Inferior parietal cortex (tissue), 1 donor: ENCODE measurements at regions not wholly inside any gene's neighbourhood (a gene's known extent, or its start where the extent isn't known, plus 50 kb on each side); places are given as distances from the start of the nearest gene placed in this dataset.

Experiments used
- DNase-seq: peaks from one replicate; pipeline ENCODE4 v3.0.0-alpha.2; 2016; ENCODE audit errors: extremely low spot score

DNA sequence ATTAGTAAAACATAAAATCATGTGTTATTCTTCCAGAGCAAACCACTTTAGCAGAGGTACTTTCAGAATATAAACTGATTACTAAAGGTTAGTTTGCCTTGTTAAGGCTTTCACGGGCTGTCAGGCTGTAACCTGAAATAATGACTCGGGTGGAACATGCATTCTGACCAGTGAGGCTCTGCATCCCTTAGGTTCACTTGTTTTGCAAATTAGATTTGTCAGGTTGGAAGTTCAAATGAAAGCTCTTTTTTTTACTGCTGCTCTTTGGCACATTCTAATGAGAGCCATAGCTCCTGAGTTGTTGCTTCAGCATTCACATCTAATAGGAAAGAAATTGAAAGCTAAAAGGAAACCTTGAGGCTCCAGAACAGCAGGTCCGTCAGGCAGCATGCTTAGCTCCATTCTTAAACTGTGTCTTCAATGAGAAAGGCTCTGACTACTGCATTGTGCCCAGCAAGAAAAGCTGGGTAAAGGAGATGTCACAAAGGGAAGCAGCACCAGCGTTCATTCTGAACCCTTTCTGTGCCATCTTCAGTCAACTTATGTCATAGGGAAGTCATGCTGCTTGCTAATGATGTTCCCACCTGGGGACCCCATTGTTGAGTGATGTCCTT lies 445.5 kb upstream of the FBXO33 start:
- DNase-seq, result no peak

DNA sequence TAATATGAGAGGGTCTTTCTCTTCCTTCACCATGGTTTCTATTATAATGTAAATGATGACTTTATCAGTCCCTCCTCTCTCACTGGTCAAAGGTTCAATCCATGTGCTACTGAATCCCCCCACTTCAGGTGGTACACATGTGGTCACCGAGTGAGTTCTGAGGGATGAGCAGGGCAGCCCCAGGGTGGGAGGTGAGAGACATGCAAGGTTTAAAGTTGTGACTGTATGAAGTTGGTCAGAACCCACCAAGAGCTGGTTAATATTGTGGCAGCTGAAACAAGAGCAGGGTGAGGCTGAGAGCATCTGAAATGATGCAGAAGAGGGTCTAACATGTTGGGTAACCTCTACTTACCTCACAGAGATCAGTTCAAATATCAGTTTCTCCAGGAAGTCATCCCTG lies 444.7 kb upstream of the FBXO33 start:
- no peak for DNase-seq

DNA sequence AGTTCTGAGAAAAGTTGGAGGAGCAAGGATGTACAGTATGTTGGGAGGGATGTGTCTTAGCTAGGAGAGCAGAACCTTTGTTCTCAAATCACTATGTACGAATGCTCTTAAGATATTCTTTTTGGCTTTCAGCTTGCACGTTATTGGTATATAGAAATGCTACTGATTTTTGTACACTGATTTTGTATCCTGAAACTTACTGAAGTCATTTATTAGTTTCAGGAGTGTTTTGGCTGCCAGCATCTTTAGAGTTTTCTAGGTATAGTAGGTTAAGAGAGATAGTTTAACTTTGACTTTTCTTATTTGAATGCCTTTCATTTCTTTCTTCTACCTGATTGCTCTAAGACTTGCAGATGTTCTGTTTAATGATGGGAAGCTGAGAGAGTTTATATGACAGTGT lies 442.8 kb upstream of the FBXO33 start:
- no peak for DNase-seq

DNA sequence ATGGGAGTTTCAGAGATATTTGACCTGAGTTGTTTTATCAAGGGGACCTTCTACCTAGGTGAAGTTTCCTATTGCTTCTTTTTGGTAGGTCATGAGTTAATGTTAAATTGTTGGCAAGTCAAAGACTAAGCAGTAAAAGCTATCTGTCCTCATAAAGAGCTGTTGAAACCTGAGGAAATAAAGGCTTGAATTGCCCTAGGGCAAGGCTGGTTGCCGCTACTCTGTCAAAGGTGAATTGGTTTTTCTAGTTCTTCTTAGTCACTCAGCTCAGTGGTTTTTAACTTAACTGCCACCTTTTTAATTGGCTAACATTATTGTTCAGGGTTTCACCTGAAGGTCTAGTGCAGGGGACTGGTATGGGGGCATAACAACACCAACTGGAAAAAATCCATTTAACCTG lies 441.6 kb upstream of the FBXO33 start:
- DNase-seq, result no peak

DNA sequence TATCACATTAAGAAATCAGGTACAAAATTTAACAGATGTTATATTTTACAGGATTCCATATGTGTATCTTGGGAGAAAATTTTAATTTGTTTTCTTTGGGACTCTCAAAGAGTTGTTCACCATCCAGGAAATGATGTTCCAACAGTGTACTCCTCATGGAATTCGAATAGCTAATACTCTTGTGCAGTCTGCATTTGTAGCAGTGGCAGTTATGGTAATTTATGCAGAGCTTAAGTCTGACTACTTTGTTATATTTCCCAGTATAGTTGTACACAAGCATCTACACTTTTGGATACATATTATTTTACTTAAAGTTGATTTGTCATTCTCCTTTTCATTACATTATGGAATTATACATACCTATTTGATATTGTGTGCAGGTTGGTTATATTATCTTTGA lies 436.7 kb upstream of the FBXO33 start:
- no peak for DNase-seq

DNA sequence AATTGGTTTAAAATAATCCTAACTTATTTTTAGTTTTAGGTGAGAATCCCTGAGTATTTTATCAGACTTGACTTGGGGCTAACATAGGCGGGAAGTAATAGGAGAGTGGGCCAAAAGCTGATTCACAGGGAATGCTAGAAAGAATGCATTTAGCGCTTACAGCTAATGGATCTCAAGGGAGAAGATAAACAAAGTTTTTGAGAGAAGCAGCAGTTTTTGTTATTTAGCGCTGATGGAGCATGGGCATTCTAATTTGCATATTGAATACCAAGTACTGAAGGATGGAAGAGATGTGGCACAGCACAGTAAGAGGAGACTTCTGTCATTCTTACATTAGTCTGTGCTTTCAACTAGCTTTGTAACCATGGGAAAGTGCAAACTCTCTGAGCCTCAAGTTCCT lies 436.0 kb upstream of the FBXO33 start:
- DNase-seq, result no peak

DNA sequence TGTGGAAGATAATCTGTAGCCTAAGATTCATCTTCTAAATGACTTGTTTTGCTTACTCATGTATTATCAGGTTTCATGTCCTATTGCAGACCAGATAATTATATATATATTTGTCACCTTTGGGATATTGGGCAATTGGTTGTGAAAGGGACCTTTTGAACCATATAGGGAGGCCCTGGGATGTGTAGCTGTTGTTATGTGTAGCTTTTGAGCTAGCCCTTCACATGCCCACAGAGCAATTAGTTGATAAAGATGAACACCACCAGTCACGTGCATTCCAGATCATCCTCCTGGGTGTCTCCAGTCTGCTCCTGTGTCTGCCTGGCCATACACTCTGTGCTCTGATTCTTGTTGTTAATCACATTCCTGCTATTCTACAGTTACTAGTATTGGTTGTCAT lies 431.2 kb upstream of the FBXO33 start:
- DNase-seq, result no peak

DNA sequence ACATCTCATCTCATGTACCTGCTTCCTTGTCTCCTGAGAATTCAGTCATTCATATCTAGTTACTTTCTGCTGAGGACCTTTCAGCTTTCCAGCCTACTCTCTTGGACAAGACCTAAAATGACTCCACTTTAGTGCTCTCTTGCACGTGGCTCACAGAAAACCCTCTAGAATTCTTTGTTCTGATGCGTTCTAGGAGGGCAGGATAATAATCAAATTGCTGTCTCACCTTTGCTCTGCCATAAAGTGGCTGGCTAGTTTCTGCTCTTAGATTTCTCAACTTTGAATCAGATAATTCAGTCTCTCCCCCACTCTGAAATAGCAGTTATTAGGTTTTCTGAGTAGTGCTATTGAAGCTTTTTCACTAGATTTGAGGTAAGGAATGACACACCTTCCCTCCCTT lies 429.5 kb upstream of the FBXO33 start:
- DNase-seq, result no peak

DNA sequence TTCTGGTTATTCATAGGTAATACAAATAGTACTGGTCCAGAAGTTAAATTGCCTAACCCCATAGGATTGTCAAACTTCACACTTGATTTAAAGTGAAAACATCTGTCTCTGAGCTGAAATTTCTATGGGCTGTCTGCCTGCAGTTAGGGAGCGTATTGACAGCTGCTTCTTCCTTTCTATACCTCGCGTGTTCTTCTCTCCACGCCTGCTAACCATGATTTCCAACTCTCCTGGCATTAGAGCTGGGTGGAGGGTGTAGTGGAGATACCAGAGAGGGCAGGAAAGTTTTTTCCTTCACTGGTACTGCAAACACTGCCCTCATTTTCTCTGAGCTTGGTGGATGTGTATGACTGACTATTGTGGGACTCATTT lies 429.0 kb upstream of the FBXO33 start:
- DNase-seq, result no peak

DNA sequence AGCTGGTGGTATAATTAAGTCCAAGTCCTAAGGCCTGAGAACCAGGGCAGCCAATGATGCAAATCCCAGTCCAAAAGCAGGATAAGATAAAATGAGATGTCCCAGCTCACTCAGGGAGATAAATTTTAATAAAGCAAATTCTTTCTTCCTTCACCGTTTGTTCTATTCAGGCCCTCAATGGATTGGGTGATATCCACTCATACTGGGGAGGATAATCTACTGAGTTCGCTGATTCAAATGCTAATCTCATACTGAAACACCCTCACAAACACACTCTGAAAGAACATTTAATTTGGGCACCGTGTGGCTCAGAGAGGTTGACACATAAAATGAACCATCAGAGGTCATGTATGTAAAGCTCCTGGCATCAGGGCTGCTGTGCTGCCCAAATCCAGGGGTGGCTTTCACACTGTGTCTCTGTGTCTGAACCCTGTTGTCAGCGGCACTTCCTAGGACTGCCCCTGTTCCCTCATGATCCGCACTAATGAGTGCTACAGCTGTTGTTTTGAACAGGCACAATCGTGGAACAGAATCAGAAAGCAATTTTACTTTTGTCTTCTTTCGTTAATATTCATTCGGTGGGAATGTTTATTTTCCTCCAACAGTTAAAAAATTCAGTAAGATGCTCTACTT lies 428.5 kb upstream of the FBXO33 start:
- DNase-seq, result no peak

DNA sequence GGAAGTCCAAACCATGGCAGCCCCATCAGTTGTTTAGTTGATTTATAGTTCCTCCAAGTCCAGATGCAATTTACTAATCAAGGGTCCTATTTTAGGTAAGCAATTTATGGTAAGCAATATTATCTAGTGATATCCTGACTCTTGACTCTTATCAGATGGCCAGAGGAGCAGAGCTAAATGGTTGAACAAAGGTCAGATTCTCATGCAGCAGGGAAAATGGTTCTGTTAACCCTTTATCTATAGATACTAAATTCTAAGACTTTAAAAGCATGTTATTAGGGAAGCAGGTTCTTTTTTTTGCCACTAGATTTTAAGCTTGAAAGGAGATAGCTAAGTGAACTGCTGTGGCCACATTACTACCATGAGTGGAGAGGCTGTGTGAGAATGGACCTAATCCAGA lies 427.1 kb upstream of the FBXO33 start:
- no peak for DNase-seq

DNA sequence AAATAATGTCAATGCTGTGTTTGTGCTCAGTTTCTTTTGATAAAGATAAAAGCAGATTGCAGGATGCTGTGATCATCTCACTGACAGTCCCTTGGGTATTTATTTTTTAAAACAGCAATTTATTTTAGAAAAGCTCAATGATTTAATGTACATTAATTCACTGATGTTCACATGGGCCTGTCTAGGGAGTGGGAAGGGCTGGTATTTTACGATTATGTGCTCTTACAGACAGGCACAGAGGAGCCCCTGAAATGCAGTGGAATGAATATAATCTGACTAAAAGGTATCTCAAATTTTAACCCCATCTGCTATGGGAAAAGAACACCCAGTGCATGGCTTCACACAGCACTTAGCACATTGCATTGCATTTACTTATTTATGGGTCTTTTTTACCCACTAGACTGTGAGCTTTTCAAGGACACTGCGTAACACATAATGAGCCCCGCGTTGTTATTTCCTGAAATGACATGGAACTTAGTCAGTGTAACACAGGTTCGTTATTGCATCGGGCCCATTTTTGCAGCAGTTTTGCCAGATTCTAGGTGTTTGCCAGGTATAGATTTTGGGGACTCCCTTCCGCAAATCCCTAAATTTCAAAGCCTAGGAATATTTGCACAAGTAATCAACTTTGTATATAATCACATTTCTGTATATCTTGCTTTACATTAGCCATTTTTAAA lies 425.3 kb upstream of the FBXO33 start:
- no peak for DNase-seq

DNA sequence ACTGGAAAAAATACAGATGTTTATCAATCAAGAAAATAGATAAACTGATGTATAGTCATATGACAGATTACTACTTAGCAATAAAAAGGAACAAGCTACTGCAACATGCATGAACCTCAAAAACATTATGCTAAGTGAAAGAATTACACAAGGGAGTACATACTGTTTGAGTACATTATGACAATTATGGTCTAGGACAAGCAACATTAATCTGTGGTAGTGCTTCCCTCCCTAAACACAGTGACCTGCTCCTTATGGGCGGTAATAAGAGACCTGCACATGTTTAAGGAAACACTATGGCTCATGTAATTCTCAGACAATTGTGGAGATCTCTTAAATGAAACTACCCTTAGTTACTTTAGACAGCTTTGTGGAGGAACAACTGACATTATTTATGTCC lies 421.2 kb upstream of the FBXO33 start:
- DNase-seq, result no peak

DNA sequence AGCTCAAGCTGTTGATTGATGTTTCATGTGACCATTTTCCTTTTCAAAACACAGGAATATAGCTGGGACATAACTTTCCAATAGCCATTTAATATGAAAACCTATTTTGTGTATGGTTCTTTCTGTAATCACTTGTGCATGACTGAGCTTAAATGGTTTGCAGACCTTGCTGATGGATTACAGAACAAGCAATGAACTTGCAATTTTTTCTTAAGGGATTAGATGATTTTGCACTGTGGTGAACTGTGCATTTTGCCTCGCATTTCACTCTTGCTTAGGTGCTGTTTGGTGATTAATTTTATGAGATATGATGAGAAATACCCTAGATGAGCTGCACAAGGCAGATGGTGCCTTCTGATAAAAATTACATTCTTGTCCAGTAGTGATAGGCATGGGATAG lies 419.0 kb upstream of the FBXO33 start:
- no peak for DNase-seq

DNA sequence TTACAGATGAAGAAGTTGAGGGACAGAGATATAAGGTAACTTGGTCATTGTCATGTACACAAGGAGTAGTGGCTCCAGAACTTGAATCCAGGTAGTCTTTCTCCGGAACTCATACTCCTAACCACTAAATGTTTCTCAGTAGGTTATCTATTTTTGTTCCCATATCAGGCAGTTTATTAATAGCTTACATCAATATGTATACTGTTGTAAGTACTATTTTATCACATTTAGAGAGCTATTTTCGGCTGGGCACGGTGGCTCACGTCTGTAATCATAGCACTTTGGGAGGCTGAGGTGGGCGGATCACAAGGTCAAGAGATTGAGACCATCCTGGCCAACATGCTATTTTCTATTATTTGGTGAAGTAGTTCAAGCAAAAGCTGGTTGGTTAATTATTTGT lies 415.6 kb upstream of the FBXO33 start:
- no peak for DNase-seq

DNA sequence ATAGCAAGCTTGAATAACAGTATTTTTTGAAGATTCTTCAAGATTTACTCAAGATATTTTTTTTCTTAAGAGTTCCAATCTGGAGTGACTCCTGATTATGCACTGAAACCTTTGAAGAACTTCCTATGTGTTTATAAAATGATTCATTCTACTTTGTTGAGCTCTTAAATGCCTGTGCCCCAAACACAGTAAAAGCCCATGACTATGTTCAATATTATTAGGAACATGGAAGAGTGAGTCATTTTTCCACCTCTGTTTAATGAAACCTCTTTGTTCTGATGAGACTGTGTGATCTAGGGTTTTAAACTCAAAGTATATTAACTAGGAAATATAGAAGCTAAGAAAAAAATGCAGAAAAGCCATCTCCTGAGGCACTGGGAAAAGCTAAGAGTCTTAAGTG lies 415.0 kb upstream of the FBXO33 start:
- no peak for DNase-seq

DNA sequence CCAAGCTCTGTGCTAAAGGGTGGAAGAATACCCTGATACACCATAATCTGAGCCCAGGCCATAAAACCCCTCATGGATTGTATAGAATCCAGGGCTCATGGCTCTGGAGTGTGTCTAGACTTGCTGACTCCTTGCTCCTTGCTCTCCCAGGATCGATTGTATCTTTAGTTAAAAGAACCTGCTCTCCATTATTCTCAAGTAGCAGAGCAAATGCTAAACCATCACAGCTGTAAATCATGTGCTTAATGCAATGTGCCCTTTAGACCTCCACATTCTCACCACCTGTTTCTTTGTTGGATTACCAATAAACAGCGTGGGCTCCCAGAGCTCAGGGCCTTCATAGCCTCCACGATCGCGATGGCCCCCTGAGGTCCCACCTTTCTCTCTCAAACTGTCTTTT lies 411.6 kb upstream of the FBXO33 start:
- DNase-seq, result no peak

DNA sequence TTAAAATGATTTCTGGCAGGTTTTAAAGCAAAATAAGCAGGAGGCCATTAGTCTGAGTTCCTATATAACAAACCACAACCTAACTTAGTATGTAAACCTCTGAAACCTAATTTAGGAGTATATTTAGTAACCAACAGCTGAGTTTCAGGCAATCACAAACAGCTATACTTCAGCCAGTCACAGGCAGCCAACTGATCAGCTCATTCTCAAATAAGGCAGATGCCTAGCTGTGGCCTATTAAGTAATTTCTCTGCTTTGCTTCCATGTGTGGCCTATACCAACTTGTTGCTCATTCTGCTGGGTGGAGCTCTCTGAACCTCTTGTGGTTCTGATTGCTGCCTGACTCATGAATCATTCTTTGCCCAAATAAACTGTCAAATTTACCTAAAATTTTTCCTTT lies 408.9 kb upstream of the FBXO33 start:
- DNase-seq, result no peak

DNA sequence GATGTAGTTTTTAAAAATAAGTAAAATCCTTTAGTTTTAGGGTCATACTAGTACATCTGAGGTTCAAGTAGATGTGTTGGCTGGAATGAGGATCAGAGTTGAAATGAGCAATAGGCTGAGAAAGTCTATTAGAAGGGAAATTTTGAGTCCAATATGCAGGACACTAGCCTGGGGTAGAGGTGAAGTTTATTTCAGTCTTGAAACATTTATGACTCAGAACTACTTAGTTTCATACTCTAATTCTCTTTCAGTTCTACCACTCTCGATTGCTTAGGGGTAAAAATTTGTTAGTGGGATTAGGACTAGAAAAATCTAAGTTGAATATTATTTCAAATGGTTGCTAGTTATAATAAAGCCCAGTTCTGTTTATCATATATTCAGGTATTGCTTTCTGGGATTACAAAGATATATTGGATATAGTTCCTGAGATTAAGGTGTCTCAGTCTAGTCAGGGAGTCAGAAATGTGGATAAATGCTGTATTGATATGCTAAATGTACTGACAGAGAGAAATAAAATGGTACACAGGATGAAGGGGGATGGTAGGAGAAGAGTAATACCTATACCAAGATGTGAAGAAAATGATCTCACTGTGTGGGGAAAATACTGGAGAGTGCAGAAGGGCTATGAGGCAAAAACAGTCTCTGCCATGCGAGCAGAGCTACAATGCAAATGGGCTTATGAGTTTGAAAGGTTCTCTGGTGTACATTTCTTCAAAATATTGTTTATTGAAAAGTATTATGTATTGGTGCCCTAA lies 395.8 kb upstream of the FBXO33 start:
- DNase-seq, result no peak

DNA sequence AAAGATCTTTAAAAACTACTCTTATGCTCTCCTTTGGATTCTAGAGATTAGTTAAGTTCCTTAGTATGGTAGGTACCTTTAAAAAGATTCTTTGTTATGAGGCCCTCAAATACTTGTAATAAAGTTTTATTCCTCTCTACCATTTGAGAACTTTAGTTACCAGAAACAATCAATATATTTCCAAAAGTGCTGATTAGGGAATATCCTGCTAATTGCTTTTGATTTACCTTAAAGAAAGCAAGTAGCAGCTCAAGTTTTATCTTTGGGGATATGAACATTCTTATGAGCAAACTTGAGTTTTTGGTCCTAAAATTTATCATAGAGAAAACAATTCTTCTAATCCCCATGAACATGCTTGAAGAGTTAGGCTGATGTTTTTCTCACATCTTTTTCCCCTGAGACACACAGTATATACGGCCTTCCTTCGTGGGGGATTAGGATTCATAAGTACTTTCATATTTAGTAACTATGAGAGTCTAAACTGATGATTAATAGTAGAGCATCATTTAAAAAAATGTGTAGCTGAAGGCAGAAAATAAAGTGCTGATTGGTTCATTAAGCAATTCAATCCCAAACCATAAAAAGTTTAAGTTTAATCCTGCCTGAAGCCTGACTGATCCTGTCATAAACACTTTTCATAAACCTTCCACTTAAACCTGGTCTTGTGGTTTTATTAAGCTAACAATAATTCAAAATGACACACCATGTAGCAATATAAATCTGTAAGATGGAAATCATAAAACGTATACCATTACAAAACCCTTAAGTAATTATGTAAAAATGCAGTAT lies 380.5 kb upstream of the FBXO33 start:
- no peak for DNase-seq

DNA sequence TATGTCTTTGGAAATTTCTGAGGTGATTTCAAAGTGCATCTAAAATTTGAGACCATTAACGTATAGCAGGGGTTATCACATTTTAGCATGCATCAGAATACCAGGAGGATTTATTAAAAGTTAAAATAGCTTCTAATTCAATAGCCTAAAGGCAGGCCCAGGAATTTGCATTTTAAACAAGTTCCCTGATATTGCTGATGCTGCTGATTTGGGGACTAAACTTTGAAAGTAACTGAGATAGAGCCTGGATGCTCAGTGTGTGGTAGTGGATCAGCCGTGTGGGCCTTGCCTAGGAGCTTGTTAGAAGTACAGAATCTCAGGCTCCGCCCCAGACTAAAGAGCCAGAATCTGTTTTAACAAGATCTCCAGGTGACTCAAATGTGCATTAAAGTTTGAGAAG lies 375.0 kb upstream of the FBXO33 start:
- DNase-seq, result no peak

DNA sequence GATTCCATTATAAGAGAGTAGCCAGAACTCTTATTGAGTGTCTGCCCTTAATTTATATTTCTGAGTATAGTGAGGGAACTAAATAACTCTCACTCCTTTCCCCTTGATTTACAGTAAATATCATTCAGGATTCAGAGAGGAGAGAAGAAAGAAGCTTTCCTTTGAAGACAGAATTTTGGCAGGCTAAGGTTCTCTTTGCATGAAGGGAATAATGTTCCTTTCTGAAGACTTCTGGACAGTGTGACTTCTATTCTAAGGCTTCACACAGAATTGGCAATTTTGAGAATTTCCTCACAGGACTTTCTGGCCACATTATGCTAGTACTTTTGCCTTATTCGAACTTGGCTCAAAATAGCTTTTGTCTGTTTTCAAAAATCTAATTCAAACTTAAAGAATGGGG lies 352.2 kb upstream of the FBXO33 start:
- peak; percentile 47 for DNase-seq
